Thyroid gland (tissue), 4 donors: ENCODE measurements at regions not wholly inside any gene's neighbourhood (a gene's known extent, or its start where the extent isn't known, plus 50 kb on each side); places are given as distances from the start of the nearest gene placed in this dataset.

Experiments used
- CTCF ChIP-seq, 6 experiments: fragments of 200-600 bp in 3 of 6; fragments of 450-650 bp in 3 of 6; sonication (generic) in 3 of 6; IDR thresholded peaks; one replicate each; pipeline ENCODE4 v1.5.1; 2016 to 2019; ENCODE audit warnings: antibody characterized with exemption in 6 of 6, mild to moderate bottlenecking in 2 of 6, inconsistent platforms in 1 of 6, moderate library complexity in 1 of 6
- POLR2A ChIP-seq, 2 donors: fragments of 450-650 bp; IDR thresholded peaks; one replicate each; pipeline ENCODE4 v1.6.1; 2017; ENCODE audit warnings: antibody characterized with exemption in 2 of 2, mild to moderate bottlenecking in 2 of 2, moderate library complexity in 1 of 2

GRCh38 chr9:74403581-74403980 is 93.6 kb upstream of the RORB start:
- TF ChIP-seq CTCF (IDR thresholded peaks at IDR 0.05) (no peak), POLR2A (IDR thresholded peaks at IDR 0.05) (no peak)
